Breast epithelium (tissue), 3 donors: ENCODE measurements at regions not wholly inside any gene's neighbourhood (a gene's known extent, or its start where the extent isn't known, plus 50 kb on each side); places are given as distances from the start of the nearest gene placed in this dataset.

Source experiments
- CTCF ChIP-seq, 3 donors: fragments of 450-650 bp; IDR thresholded peaks; one replicate each; pipeline ENCODE4 v1.5.1; 2016 to 2017; ENCODE audit warnings: antibody characterized with exemption in 3 of 3, mild to moderate bottlenecking in 3 of 3, moderate library complexity in 3 of 3
- POLR2A ChIP-seq: fragments of 450-650 bp; IDR thresholded peaks from one replicate; pipeline ENCODE4 v1.6.1; 2016; ENCODE audit warnings: antibody characterized with exemption, mild to moderate bottlenecking, moderate library complexity
- POLR2AphosphoS5 ChIP-seq, 3 donors: sonication (generic); formaldehyde crosslinking; IDR thresholded peaks; one replicate each; pipeline ENCODE4 v1.6.1; 2017; ENCODE audit warnings: antibody characterized with exemption in 3 of 3

GRCh38 chr13:111575719-111576118, 255.3 kb downstream of the TEX29 start:
- TF ChIP-seq CTCF (IDR thresholded peaks at IDR 0.05), result no peak
- TF ChIP-seq POLR2A, result no peak
- no peak for TF ChIP-seq POLR2AphosphoS5 (IDR thresholded peaks at IDR 0.05)
